Dermis blood vessel endothelial cell (primary cell): ENCODE measurements at regions not wholly inside any gene's neighbourhood (a gene's known extent, or its start where the extent isn't known, plus 50 kb on each side); places are given as distances from the start of the nearest gene placed in this dataset.

Experiments
- DNase-seq: peaks from one replicate; pipeline ENCODE4 v3.0.0; 2010

- peak; percentile 74 for DNase-seq
Observed at GRCh38 chr15:95262866-95263564, 1031.7 kb downstream of the MCTP2 start.

DNA sequence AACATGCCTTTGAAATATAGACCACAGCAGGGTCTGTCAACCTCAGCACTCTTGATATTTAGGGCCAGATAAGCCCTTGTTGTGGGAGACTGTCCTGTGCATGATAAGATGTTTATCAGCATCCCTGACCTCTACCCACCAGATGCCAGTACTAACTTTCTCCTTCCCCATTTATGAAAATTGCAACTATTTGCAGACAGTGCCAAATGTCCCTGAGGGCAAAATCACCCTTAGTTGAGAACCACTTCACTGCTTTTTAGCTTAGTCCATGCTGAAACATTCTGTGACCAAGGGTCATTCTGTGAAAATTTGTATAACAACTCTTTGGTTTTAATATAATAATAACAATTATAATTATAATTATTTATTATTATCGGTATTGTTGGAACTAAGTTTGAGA is 1032.4 kb downstream of the MCTP2 start:
- DNase-seq, result no peak

DNA sequence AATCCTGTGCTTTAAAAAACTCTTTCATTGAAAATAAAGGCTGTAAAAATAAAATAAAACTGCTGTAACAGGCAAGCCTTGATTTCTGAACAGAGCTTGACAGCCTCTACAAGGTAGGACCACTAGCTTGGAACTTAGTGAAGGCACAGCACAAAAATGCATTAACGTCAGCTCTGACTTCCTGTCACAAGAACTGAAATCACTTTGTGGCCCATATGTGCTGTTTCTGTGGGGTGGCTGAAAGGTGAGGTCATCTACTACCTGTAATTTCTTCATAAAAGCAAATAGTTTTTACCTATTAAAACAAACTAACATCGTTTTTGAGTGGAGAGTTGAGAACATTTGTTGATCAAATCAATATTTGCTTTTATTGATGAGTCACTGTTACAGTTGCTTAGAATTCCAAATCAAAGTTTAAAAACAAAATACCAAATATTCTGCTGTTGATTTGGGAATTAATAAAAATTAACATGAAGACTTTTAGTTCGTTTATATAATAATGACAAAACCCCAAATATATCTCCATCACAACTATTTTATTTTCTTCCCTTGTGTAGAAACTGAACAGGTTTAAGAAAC is 1034.1 kb downstream of the MCTP2 start:
- DNase-seq, result no peak

GRCh38 chr15:95266451-95267061 is 1035.2 kb downstream of the MCTP2 start:
- peak; percentile 59 for DNase-seq

GRCh38 chr15:95267481-95267880 is 1036.1 kb downstream of the MCTP2 start:
- no peak for DNase-seq

GRCh38 chr15:95269242-95270183 is 1038.2 kb downstream of the MCTP2 start:
- no peak for DNase-seq

GRCh38 chr15:95274101-95274500 is 1042.7 kb downstream of the MCTP2 start:
- no peak for DNase-seq

GRCh38 chr15:95277266-95277665 is 1045.9 kb downstream of the MCTP2 start:
- no peak for DNase-seq

- no peak for DNase-seq
Observed at GRCh38 chr15:95278532-95279245, 1047.3 kb downstream of the MCTP2 start.

- DNase-seq, result no peak
Observed at GRCh38 chr15:95279277-95280019, 1048.1 kb downstream of the MCTP2 start.

DNA sequence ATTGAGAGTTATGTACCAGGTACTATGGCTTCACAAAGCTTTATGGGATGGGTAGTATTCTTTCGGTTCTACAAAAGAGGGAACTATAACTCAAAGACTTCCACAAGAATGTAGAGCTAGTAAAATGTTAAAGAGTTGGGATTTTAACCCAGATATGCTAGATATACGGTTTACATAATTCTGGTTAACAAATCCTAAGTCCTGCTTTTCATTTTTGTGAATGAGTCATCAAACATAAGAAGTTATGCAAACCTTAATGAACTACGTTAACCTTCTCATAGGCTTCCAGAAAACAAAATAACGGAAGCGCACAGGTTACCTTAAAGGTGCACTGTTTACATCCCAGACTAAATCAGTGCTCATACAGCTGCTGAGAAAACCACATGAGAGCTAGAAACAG is 1049.3 kb downstream of the MCTP2 start:
- DNase-seq, result no peak

DNA sequence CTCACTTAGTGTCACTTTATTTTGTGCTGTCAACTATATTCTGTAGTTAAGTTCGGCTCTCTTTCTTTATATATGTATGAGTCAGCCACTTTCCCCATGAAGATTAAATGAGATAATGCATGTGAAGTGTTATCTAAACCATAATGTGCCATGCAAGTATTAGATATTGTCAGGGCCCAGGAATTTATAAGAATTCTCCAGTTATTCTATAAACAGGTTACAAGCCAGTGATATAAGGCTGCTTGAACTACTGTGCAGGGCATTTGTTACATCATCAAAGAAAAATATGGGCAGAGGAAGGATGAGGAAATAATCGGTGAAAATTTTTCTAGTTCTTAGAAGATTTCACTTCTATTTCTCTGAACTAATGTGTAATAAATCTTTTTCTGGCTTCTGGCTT is 1049.0 kb upstream of the NR2F2 start:
- DNase-seq, result no peak

DNA sequence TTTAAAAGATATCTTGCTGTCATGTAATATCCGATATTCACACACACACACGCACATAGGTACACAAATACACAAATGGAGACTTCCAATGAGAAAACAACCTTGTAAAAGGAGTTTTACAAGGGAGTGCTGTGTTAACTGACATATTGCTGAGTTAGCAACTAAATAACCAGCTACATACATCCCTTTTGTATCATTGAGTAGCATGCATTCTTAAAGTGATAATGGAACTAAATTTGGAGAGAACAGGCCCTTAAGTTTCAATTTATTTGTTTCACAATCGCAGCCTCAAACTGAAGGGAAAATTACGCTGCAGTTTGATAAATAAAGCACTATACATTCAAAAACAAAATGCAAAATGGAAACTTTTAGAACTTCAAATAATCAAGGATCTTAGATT is 1046.0 kb upstream of the NR2F2 start:
- no peak for DNase-seq

- DNase-seq, result peak; percentile 77
Observed at GRCh38 chr15:95284933-95285421, 1045.5 kb upstream of the NR2F2 start.

GRCh38 chr15:95286352-95286880 is 1044.1 kb upstream of the NR2F2 start:
- no peak for DNase-seq

- no peak for DNase-seq
Observed at GRCh38 chr15:95287720-95288103, 1042.8 kb upstream of the NR2F2 start.

DNA sequence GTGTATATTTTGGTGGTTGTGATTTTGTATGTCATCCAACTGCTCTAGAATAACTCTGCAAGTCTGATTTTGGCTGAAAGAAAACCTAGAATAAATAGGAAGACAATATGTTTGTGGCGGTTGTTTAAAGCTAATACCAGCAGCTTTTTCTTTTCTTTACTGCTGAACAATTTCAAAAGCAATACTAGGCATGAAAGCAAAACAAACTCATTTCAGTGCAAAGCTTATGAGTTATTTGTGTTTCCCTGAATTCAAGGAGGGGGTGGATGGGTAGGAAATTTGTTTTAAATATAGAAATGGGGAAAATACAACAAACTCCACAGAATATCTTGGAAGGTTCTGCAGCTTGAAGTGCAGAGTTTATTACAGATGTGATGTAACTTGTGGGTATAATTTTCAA is 1041.9 kb upstream of the NR2F2 start:
- DNase-seq, result no peak

- no peak for DNase-seq
Observed at GRCh38 chr15:95290176-95290974, 1040.1 kb upstream of the NR2F2 start.

DNA sequence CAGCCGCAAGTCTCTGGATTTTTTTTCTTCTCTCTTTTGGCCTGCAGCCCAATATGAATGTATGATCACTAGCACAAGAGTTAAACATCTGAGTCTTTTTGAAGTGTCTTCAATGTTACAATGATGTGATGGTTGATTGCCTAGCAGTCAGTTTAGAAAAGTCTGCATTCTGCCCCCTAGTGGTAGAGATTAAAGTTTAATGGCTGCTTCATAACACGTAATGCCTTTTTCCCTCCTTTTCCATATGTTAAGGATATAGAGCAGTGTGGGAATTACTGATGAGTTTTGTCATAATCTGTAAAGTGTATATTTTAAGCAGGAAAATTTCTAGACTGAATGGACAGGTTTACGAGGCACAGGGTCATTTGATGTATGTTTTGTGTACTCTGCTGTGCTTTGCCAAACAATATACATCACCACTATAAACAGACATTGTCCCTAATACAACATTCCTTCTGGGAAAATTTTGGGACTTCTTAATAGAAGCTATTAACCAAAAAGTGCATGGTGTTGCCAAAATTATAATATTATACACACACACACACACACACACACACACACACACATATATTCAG is 1038.5 kb upstream of the NR2F2 start:
- peak; percentile 79 for DNase-seq
